ENCODE measurements at regions not wholly inside any gene's neighbourhood (a gene's known extent, or its start where the extent isn't known, plus 50 kb on each side); places are given as distances from the start of the nearest gene placed in this dataset.

GRCh38 chr12:124225730-124226129 lies 69.2 kb upstream of the RFLNA start:
- no peak for DNase-seq
- Histone ChIP-seq H3K27ac (ENCODE audit: low read depth, low read length) (no peak overlapping the region), H3K4me1 (ENCODE audit: insufficient read depth, low read length) (no peaks in the 10 kb centered on the region), H3K4me3 (ENCODE audit: low read length in 2 of 2) (no peak overlapping the region), H3K9me3 (ENCODE audit: control insufficient read depth in 1 of 2, low read length in 2 of 2) (no peaks in the 10 kb centered on the region), H3K36me3 (ENCODE audit: insufficient read depth, low read length) (no peaks in the 10 kb centered on the region), H3K27me3 (ENCODE audit: insufficient read depth, low read length) (no peaks in the 10 kb centered on the region)
- Mint-ChIP-seq H3K27ac (no peak overlapping the region), H3K36me3 (peaks cover 0 to 3% of the 10 kb centered on the region in 2 donors), H3K27me3 (peaks cover 11 to 22% of the 10 kb centered on the region in 2 donors), H3K9me3 (peaks cover 0 to 8% (median 4%) of the 10 kb centered on the region in 8 donors), H3K4me3 (no peak overlapping the region), H3K4me1 (peaks cover 0 to 8% (median 5%) of the 10 kb centered on the region in 4 donors)
- ChIA-PET POLR2A (ENCODE audit: partially characterized antibody) (no interaction called here), CTCF (ENCODE audit: partially characterized antibody) (no interaction called here)
- intact Hi-C loops (cut with micrococcal nuclease): no loop called here

- peaks cover 0 to 9% (median 3%) of the 10 kb centered on the region in 8 donors for H3K9me3 Mint-ChIP-seq
- no peak for DNase-seq
- CTCF ChIA-PET (ENCODE audit: partially characterized antibody): no interaction called here
- no peaks in the 10 kb centered on the region for H3K36me3 ChIP-seq (ENCODE audit: insufficient read depth, low read length)
- no peak overlapping the region for H3K27ac ChIP-seq (ENCODE audit: low read depth, low read length)
- POLR2A ChIA-PET (ENCODE audit: partially characterized antibody): interaction anchor here (0.5 kb wide), 1 partner anchor 533 kb away, joined by 3 read pairs; no protein-coding TSS in a partner anchor
- H3K9me3 ChIP-seq (ENCODE audit: control insufficient read depth in 1 of 2, low read length in 2 of 2): no peaks in the 10 kb centered on the region
- intact Hi-C loops (cut with micrococcal nuclease): no loop called here
- peaks cover 2 to 20% of the 10 kb centered on the region in 2 donors for H3K27me3 Mint-ChIP-seq
- no peaks in the 10 kb centered on the region for H3K36me3 Mint-ChIP-seq
- no peaks in the 10 kb centered on the region for H3K4me1 ChIP-seq (ENCODE audit: insufficient read depth, low read length)
- H3K4me3 ChIP-seq (ENCODE audit: low read length in 2 of 2): no peak overlapping the region
- no peak overlapping the region for H3K27ac Mint-ChIP-seq
- H3K4me1 Mint-ChIP-seq: peaks cover 0 to 8% (median 4%) of the 10 kb centered on the region in 4 donors
- H3K27me3 ChIP-seq (ENCODE audit: insufficient read depth, low read length): no peaks in the 10 kb centered on the region
- H3K4me3 Mint-ChIP-seq: no peak overlapping the region
Observed at GRCh38 chr12:124227951-124228711, 66.8 kb upstream of the RFLNA start.

GRCh38 chr12:124229520-124229919 lies 65.4 kb upstream of the RFLNA start:
- H3K9me3 Mint-ChIP-seq: peaks cover 0 to 9% (median 3%) of the 10 kb centered on the region in 8 donors
- no peak overlapping the region for H3K4me3 Mint-ChIP-seq
- no peaks in the 10 kb centered on the region for H3K27me3 ChIP-seq (ENCODE audit: insufficient read depth, low read length)
- H3K4me3 ChIP-seq (ENCODE audit: low read length in 2 of 2): no peak overlapping the region
- H3K36me3 Mint-ChIP-seq: no peaks in the 10 kb centered on the region
- no peaks in the 10 kb centered on the region for H3K36me3 ChIP-seq (ENCODE audit: insufficient read depth, low read length)
- no peaks in the 10 kb centered on the region for H3K9me3 ChIP-seq (ENCODE audit: control insufficient read depth in 1 of 2, low read length in 2 of 2)
- H3K27me3 Mint-ChIP-seq: peaks cover 2 to 23% of the 10 kb centered on the region in 2 donors
- peaks cover 0 to 4% (median 0%) of the 10 kb centered on the region in 4 donors for H3K4me1 Mint-ChIP-seq
- intact Hi-C loops (cut with micrococcal nuclease): no loop called here
- DNase-seq: no peak
- H3K4me1 ChIP-seq (ENCODE audit: insufficient read depth, low read length): no peaks in the 10 kb centered on the region
- H3K27ac Mint-ChIP-seq: no peak overlapping the region
- ChIA-PET POLR2A (ENCODE audit: partially characterized antibody) (no interaction called here), CTCF (ENCODE audit: partially characterized antibody) (interaction anchor here (1.2 kb wide), 1 partner anchor 10 kb away, joined by 3 read pairs; no protein-coding TSS in a partner anchor)
- no peak overlapping the region for H3K27ac ChIP-seq (ENCODE audit: low read depth, low read length)

- Mint-ChIP-seq H3K27ac (no peak overlapping the region), H3K4me1 (peaks cover 0 to 4% (median 0%) of the 10 kb centered on the region in 4 donors), H3K9me3 (peaks cover 0 to 9% (median 5%) of the 10 kb centered on the region in 8 donors), H3K27me3 (peaks cover 3 to 22% of the 10 kb centered on the region in 2 donors), H3K36me3 (no peaks in the 10 kb centered on the region), H3K4me3 (no peak overlapping the region)
- no peaks in the 10 kb centered on the region for H3K36me3 ChIP-seq (ENCODE audit: insufficient read depth, low read length)
- POLR2A ChIA-PET (ENCODE audit: partially characterized antibody): no interaction called here
- H3K4me1 ChIP-seq (ENCODE audit: insufficient read depth, low read length): no peaks in the 10 kb centered on the region
- intact Hi-C loops (cut with micrococcal nuclease): no loop called here
- no peaks in the 10 kb centered on the region for H3K27me3 ChIP-seq (ENCODE audit: insufficient read depth, low read length)
- H3K27ac ChIP-seq (ENCODE audit: low read depth, low read length): no peak overlapping the region
- CTCF ChIA-PET (ENCODE audit: partially characterized antibody): no interaction called here
- no peak for DNase-seq
- no peaks in the 10 kb centered on the region for H3K9me3 ChIP-seq (ENCODE audit: control insufficient read depth in 1 of 2, low read length in 2 of 2)
- H3K4me3 ChIP-seq (ENCODE audit: low read length in 2 of 2): no peak overlapping the region
Observed at GRCh38 chr12:124230117-124230757, 64.7 kb upstream of the RFLNA start.

GRCh38 chr12:124230789-124231188 lies 64.1 kb upstream of the RFLNA start:
- Mint-ChIP-seq H3K9me3 (peaks cover 0 to 9% (median 6%) of the 10 kb centered on the region in 8 donors), H3K4me3 (no peak overlapping the region), H3K4me1 (peaks cover 0 to 4% (median 0%) of the 10 kb centered on the region in 4 donors), H3K36me3 (no peaks in the 10 kb centered on the region), H3K27me3 (peaks cover 2 to 19% of the 10 kb centered on the region in 2 donors), H3K27ac (no peak overlapping the region)
- ChIA-PET CTCF (ENCODE audit: partially characterized antibody) (no interaction called here), POLR2A (ENCODE audit: partially characterized antibody) (no interaction called here)
- Histone ChIP-seq H3K27me3 (ENCODE audit: insufficient read depth, low read length) (no peaks in the 10 kb centered on the region), H3K4me1 (ENCODE audit: insufficient read depth, low read length) (no peaks in the 10 kb centered on the region), H3K4me3 (ENCODE audit: low read length in 2 of 2) (no peak overlapping the region), H3K27ac (ENCODE audit: low read depth, low read length) (no peak overlapping the region), H3K36me3 (ENCODE audit: insufficient read depth, low read length) (no peaks in the 10 kb centered on the region), H3K9me3 (ENCODE audit: control insufficient read depth in 1 of 2, low read length in 2 of 2) (no peaks in the 10 kb centered on the region)
- DNase-seq: no peak
- intact Hi-C loops (cut with micrococcal nuclease): no loop called here

- H3K27me3 ChIP-seq (ENCODE audit: insufficient read depth, low read length): no peaks in the 10 kb centered on the region
- Mint-ChIP-seq H3K9me3 (peaks cover 0 to 9% (median 6%) of the 10 kb centered on the region in 8 donors), H3K4me3 (no peak overlapping the region), H3K4me1 (peaks cover 0 to 4% (median 0%) of the 10 kb centered on the region in 4 donors), H3K36me3 (no peaks in the 10 kb centered on the region), H3K27ac (no peak overlapping the region), H3K27me3 (peaks cover 3 to 14% of the 10 kb centered on the region in 2 donors)
- no peak overlapping the region for H3K27ac ChIP-seq (ENCODE audit: low read depth, low read length)
- DNase-seq: no peak
- intact Hi-C loops (cut with micrococcal nuclease): no loop called here
- CTCF ChIA-PET (ENCODE audit: partially characterized antibody): no interaction called here
- POLR2A ChIA-PET (ENCODE audit: partially characterized antibody): no interaction called here
- H3K4me3 ChIP-seq (ENCODE audit: low read length in 2 of 2): no peak overlapping the region
- no peaks in the 10 kb centered on the region for H3K4me1 ChIP-seq (ENCODE audit: insufficient read depth, low read length)
- no peaks in the 10 kb centered on the region for H3K36me3 ChIP-seq (ENCODE audit: insufficient read depth, low read length)
- H3K9me3 ChIP-seq (ENCODE audit: control insufficient read depth in 1 of 2, low read length in 2 of 2): no peaks in the 10 kb centered on the region
Observed at GRCh38 chr12:124231980-124232653, 62.8 kb upstream of the RFLNA start.

- H3K4me1 ChIP-seq (ENCODE audit: insufficient read depth, low read length): no peaks in the 10 kb centered on the region
- Mint-ChIP-seq H3K36me3 (no peaks in the 10 kb centered on the region), H3K27ac (no peak overlapping the region), H3K4me3 (no peak overlapping the region), H3K4me1 (peaks cover 0 to 4% (median 0%) of the 10 kb centered on the region in 4 donors), H3K27me3 (peaks cover 3 to 14% of the 10 kb centered on the region in 2 donors), H3K9me3 (peaks cover 0 to 9% (median 6%) of the 10 kb centered on the region in 8 donors)
- intact Hi-C loops (cut with micrococcal nuclease): no loop called here
- POLR2A ChIA-PET (ENCODE audit: partially characterized antibody): no interaction called here
- no peaks in the 10 kb centered on the region for H3K27me3 ChIP-seq (ENCODE audit: insufficient read depth, low read length)
- no peak overlapping the region for H3K4me3 ChIP-seq (ENCODE audit: low read length in 2 of 2)
- H3K27ac ChIP-seq (ENCODE audit: low read depth, low read length): no peak overlapping the region
- no peaks in the 10 kb centered on the region for H3K36me3 ChIP-seq (ENCODE audit: insufficient read depth, low read length)
- H3K9me3 ChIP-seq (ENCODE audit: control insufficient read depth in 1 of 2, low read length in 2 of 2): no peaks in the 10 kb centered on the region
- CTCF ChIA-PET (ENCODE audit: partially characterized antibody): no interaction called here
- DNase-seq: no peak
Observed at GRCh38 chr12:124232654-124232987, 62.3 kb upstream of the RFLNA start.

Measured in CD4-positive, alpha-beta memory T cell (primary cell).